ENCODE measurements at regions not wholly inside any gene's neighbourhood (a gene's known extent, or its start where the extent isn't known, plus 50 kb on each side); places are given as distances from the start of the nearest gene placed in this dataset.

DNA sequence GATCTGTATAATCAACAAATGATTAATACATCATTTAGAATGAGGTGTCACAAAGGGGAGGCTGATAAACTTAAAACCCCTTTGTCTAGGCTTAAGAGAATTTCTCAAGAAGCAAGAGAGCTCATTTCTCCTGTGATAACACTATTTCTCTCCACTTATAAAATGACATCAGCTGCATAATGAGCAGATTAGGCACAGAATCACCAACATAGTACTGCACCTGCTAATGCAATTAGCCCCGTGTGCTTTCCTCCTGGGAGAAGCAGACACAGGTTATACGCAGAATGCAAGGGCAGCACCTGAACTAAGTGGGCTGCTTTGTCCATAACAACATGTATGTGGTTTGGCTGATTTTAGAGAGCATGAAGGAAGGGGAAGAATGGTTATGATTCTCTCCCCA lies 515.3 kb upstream of the CFAP20DC start:
- ChIA-PET POLR2A (interaction anchor here (0.6 kb wide), 1 partner anchor 66 kb away, joined by 3 read pairs; no protein-coding TSS in a partner anchor), CTCF (no interaction called here)
- ATAC-seq (no peak), DNase-seq (no peak)
- Mint-ChIP-seq H3K36me3 (peaks cover 0 to 3% (median 0%) of the 10 kb centered on the region in 5 donors), H3K4me1 (peaks cover 4 to 23% (median 9%) of the 10 kb centered on the region in 7 donors), H3K4me3 (no peak overlapping the region), H3K9me3 (peaks cover 0 to 7% (median 0%) of the 10 kb centered on the region in 11 donors), H3K27ac (no peak overlapping the region), H3K27me3 (peaks cover 0 to 3% (median 0%) of the 10 kb centered on the region in 5 donors)
- H3K4me1 ChIP-seq (ENCODE audit: control insufficient read depth in 2 of 2, insufficient read depth in 2 of 2, low read length in 2 of 2) = no peaks in the 10 kb centered on the region
- no peaks in the 10 kb centered on the region for H3K27me3 ChIP-seq (ENCODE audit: control insufficient read depth in 2 of 2, insufficient read depth in 2 of 2, low read length in 2 of 2)
- intact Hi-C loops (cut with micrococcal nuclease) = no loop called here
- H3K27ac ChIP-seq (ENCODE audit: low read depth, low read length) = no peak overlapping the region
- no peak overlapping the region for H3K4me3 ChIP-seq (ENCODE audit: low read length)
- H3K9me3 ChIP-seq (ENCODE audit: control insufficient read depth in 2 of 3, low read length in 3 of 3) = no peaks in the 10 kb centered on the region
- no peaks in the 10 kb centered on the region for H3K36me3 ChIP-seq (ENCODE audit: control insufficient read depth in 2 of 3, insufficient read depth in 3 of 3, low read length in 3 of 3)

DNA sequence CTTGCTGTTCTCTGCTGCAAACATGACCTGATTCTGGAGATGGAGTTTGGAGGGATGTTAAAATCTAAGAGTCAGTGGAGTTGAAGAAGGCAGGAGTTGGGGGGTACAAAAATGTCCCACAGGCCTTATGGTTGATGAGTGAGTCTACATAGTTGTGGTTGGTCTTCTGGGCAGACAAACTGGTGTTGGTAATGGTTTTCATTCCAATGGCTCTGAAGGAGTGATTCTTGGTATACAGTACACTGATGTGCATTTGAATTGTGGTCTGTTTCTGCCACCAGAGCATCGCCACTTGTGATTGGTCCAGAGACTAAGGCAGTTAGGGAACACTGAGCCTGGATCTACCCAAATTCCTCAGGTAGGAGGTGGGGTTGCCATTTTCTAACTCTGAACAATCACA lies 514.1 kb upstream of the CFAP20DC start:
- Mint-ChIP-seq H3K27ac (no peak overlapping the region), H3K9me3 (peaks cover 0 to 7% (median 0%) of the 10 kb centered on the region in 11 donors), H3K4me3 (no peak overlapping the region), H3K4me1 (peaks cover 8 to 28% (median 19%) of the 10 kb centered on the region in 7 donors), H3K36me3 (peaks cover 0 to 3% (median 0%) of the 10 kb centered on the region in 5 donors), H3K27me3 (no peaks in the 10 kb centered on the region)
- ATAC-seq (no peak), DNase-seq (no peak)
- no peak overlapping the region for H3K27ac ChIP-seq (ENCODE audit: low read depth, low read length)
- intact Hi-C loops (cut with micrococcal nuclease) = no loop called here
- H3K4me3 ChIP-seq (ENCODE audit: low read length) = no peak overlapping the region
- H3K27me3 ChIP-seq (ENCODE audit: control insufficient read depth in 2 of 2, insufficient read depth in 2 of 2, low read length in 2 of 2) = no peaks in the 10 kb centered on the region
- ChIA-PET CTCF (no interaction called here), POLR2A (no interaction called here)
- H3K4me1 ChIP-seq (ENCODE audit: control insufficient read depth in 2 of 2, insufficient read depth in 2 of 2, low read length in 2 of 2) = no peaks in the 10 kb centered on the region
- no peaks in the 10 kb centered on the region for H3K9me3 ChIP-seq (ENCODE audit: control insufficient read depth in 2 of 3, low read length in 3 of 3)
- no peaks in the 10 kb centered on the region for H3K36me3 ChIP-seq (ENCODE audit: control insufficient read depth in 2 of 3, insufficient read depth in 3 of 3, low read length in 3 of 3)

DNA sequence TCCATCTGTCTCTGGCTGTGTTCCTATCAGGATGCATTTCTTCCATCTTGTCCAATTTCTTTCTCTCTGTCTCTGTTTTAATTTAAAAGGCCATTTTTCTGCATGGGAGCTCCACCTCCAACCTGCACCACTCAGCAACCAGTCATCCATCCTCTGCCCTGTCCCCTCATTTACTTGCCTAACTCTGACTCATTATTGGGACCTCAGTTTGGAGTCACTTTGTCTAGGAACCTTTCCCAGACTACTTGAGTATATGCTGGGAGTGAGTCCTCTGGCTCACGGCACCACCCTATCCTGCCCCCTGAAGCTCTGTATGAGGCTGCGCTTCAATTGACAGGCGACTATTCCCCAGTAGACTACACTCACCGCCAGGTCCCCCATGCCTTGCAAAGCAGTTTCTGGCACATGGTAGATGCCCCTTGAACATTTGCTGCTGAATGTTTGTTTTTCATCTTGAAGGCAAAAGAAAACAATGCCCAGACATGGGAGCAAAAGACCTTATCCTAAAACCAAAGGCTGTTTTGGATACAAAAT lies 513.3 kb upstream of the CFAP20DC start:
- no peak overlapping the region for H3K4me3 ChIP-seq (ENCODE audit: low read length)
- CTCF ChIA-PET = no interaction called here
- no peaks in the 10 kb centered on the region for H3K9me3 ChIP-seq (ENCODE audit: control insufficient read depth in 2 of 3, low read length in 3 of 3)
- H3K36me3 ChIP-seq (ENCODE audit: control insufficient read depth in 2 of 3, insufficient read depth in 3 of 3, low read length in 3 of 3) = no peaks in the 10 kb centered on the region
- H3K27ac ChIP-seq (ENCODE audit: low read depth, low read length) = no peak overlapping the region
- ATAC-seq = no peak
- H3K4me3 Mint-ChIP-seq = no peak overlapping the region
- peaks cover 0 to 3% (median 0%) of the 10 kb centered on the region in 5 donors for H3K36me3 Mint-ChIP-seq
- POLR2A ChIA-PET = interaction anchor here (0.6 kb wide), 1 partner anchor 109 kb away, joined by 3 read pairs; no protein-coding TSS in a partner anchor
- peaks cover 0 to 7% (median 0%) of the 10 kb centered on the region in 11 donors for H3K9me3 Mint-ChIP-seq
- peaks cover 8 to 31% (median 22%) of the 10 kb centered on the region in 7 donors for H3K4me1 Mint-ChIP-seq
- no peak for DNase-seq
- intact Hi-C loops (cut with micrococcal nuclease) = no loop called here
- no peaks in the 10 kb centered on the region for H3K27me3 Mint-ChIP-seq
- no peaks in the 10 kb centered on the region for H3K27me3 ChIP-seq (ENCODE audit: control insufficient read depth in 2 of 2, insufficient read depth in 2 of 2, low read length in 2 of 2)
- H3K4me1 ChIP-seq (ENCODE audit: control insufficient read depth in 2 of 2, insufficient read depth in 2 of 2, low read length in 2 of 2) = no peaks in the 10 kb centered on the region
- H3K27ac Mint-ChIP-seq = peak overlapping the region in 1 of 9 donors; percentile 6

DNA sequence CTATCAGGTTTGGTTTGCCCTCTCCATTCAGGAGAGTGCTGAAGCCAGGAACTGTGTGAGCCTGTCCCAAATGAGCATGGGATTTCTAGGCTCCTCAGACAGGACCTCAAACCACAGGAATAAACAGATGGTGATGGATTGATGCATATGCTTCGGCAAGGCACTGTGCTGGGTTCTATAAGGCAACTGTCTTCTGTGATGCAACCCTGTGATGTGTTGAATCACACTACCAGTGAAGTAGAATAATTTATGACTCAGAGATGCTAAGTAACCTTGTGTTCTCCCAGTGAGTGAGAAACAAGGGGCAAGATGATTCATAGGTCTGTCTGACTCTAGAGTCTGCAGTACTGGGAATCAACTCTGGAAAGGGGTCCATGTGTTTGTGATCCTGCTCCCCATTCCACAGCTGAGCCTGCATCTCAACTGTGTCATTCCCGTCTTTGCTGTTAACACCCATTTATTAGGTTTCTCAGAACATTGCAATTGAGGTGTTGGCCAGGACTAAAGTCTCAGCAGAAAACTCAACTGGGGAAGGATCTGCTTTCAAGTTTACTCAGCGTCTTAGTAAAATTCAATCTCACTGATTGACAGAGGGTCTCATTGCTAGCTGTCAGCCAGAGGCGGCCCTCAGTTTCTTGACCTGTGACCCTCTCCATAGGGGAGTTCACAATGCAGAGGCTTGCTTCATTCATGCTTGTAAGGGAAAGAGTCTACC lies 510.1 kb upstream of the CFAP20DC start:
- intact Hi-C loops (cut with micrococcal nuclease) = loop anchor here (5.0 kb wide), 2 partner anchors 248 to 253 kb away; no protein-coding TSS in a partner anchor

DNA sequence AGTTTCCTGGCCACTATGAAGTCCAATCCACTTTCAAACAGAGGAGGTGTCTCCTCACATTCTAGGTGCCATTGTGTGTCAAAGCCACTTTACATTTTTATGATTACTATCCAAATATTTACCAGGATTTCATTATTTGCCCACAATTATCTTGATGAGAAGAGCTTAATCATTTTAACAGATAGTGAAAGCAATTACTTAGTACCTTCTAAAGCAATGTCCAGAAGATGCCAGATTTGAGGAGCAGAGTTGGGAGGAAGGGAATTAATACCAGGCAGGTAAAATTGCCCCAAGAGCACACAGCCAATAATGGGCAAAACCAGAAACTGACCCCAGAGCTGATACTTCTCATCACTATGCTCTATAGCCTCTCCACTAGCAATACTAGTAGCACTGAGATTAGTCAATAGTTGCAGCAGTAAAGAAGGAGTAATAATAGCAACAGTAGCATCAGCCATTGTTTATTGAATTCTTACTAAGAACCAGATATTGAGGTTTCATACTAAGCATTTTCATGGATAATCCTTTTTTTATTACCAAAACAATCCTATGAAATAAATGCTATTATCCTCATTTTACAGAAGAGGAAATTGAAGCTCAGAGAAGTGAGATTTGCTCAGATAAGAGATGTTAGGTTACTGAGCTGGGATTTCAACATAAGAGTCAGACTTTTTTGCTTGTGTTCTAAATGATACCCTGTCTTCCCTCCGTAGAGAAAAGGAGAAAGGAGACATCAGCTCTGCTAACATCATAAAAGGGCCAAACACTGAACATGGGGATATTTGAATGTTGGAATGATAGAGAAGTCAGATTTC lies 509.3 kb upstream of the CFAP20DC start:
- Histone ChIP-seq H3K36me3 (ENCODE audit: control insufficient read depth in 2 of 3, insufficient read depth in 3 of 3, low read length in 3 of 3) (no peaks in the 10 kb centered on the region), H3K4me3 (ENCODE audit: low read length) (no peak overlapping the region), H3K27me3 (ENCODE audit: control insufficient read depth in 2 of 2, insufficient read depth in 2 of 2, low read length in 2 of 2) (no peaks in the 10 kb centered on the region), H3K9me3 (ENCODE audit: control insufficient read depth in 2 of 3, low read length in 3 of 3) (no peaks in the 10 kb centered on the region), H3K4me1 (ENCODE audit: control insufficient read depth in 2 of 2, insufficient read depth in 2 of 2, low read length in 2 of 2) (no peaks in the 10 kb centered on the region), H3K27ac (ENCODE audit: low read depth, low read length) (no peak overlapping the region)
- ChIA-PET POLR2A (interaction anchor here (0.6 kb wide), 1 partner anchor 315 kb away, joined by 3 read pairs; no protein-coding TSS in a partner anchor), CTCF (no interaction called here)
- Mint-ChIP-seq H3K9me3 (peaks cover 0 to 10% (median 0%) of the 10 kb centered on the region in 11 donors), H3K36me3 (peaks cover 0 to 4% (median 0%) of the 10 kb centered on the region in 5 donors), H3K4me3 (no peak overlapping the region), H3K4me1 (peaks cover 8 to 31% (median 20%) of the 10 kb centered on the region in 7 donors), H3K27me3 (no peaks in the 10 kb centered on the region), H3K27ac (peak overlapping the region in 1 of 9 donors; percentile 70)
- intact Hi-C loops (cut with micrococcal nuclease) = loop anchor here (5.0 kb wide), 2 partner anchors 247 to 252 kb away; no protein-coding TSS in a partner anchor
- DNase-seq = no peak
- ATAC-seq = no peak

More for the DNA sequence above, 510.1 kb upstream of the CFAP20DC start:
- Histone ChIP-seq H3K27me3 (ENCODE audit: control insufficient read depth in 2 of 2, insufficient read depth in 2 of 2, low read length in 2 of 2) (no peaks in the 10 kb centered on the region), H3K4me3 (ENCODE audit: low read length) (no peak overlapping the region), H3K36me3 (ENCODE audit: control insufficient read depth in 2 of 3, insufficient read depth in 3 of 3, low read length in 3 of 3) (no peaks in the 10 kb centered on the region), H3K4me1 (ENCODE audit: control insufficient read depth in 2 of 2, insufficient read depth in 2 of 2, low read length in 2 of 2) (no peaks in the 10 kb centered on the region), H3K9me3 (ENCODE audit: control insufficient read depth in 2 of 3, low read length in 3 of 3) (no peaks in the 10 kb centered on the region), H3K27ac (ENCODE audit: low read depth, low read length) (no peak overlapping the region)
- H3K36me3 Mint-ChIP-seq = peaks cover 0 to 4% (median 0%) of the 10 kb centered on the region in 5 donors
- ChIA-PET POLR2A (no interaction called here), CTCF (no interaction called here)
- H3K4me3 Mint-ChIP-seq = no peak overlapping the region
- no peak overlapping the region for H3K27ac Mint-ChIP-seq
- DNase-seq = peak in 1 of 9 donors; percentile 29
- no peaks in the 10 kb centered on the region for H3K27me3 Mint-ChIP-seq
- peaks cover 8 to 31% (median 22%) of the 10 kb centered on the region in 7 donors for H3K4me1 Mint-ChIP-seq
- ATAC-seq = peak; percentile 38
- peaks cover 0 to 9% (median 0%) of the 10 kb centered on the region in 11 donors for H3K9me3 Mint-ChIP-seq

DNA sequence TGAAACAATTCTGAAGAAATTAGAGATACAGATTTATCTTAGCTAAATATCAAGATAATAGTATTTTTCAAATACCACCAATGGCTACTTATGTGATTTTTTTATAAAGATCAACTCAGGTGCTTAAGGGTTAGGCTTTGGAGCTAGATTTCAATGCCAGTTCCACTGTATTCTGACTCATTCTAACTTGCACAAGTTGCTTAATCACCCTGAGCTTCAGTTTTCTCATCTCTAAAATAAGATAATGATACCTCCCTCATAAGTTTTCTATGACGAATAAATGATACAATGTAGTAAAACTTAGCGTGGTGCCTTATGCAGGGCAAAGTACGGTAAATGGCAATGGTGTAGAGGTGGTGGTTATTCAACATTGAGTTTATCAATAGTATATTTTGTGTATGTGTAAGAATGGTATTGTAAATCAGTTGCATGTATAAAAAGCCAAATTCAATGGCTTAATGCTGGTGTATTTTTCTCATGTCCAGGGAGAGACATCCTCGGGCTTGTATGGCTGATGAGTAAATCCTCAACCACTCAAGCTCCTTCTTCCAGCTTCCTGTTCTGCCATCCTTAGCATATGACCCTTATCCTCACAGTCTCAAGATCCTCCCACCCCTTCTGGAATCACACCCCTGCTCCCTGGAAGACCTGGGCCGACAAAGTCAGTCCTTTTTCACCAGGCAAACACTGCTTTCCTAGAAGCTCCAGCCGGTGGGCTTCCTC lies 505.9 kb upstream of the CFAP20DC start:
- Histone ChIP-seq H3K27ac (ENCODE audit: low read depth, low read length) (no peak overlapping the region), H3K27me3 (ENCODE audit: control insufficient read depth in 2 of 2, insufficient read depth in 2 of 2, low read length in 2 of 2) (no peaks in the 10 kb centered on the region), H3K9me3 (ENCODE audit: control insufficient read depth in 2 of 3, low read length in 3 of 3) (no peaks in the 10 kb centered on the region), H3K36me3 (ENCODE audit: control insufficient read depth in 2 of 3, insufficient read depth in 3 of 3, low read length in 3 of 3) (no peaks in the 10 kb centered on the region), H3K4me1 (ENCODE audit: control insufficient read depth in 2 of 2, insufficient read depth in 2 of 2, low read length in 2 of 2) (no peaks in the 10 kb centered on the region), H3K4me3 (ENCODE audit: low read length) (no peak overlapping the region)
- Mint-ChIP-seq H3K9me3 (peaks cover 0 to 6% (median 0%) of the 10 kb centered on the region in 11 donors), H3K27me3 (no peaks in the 10 kb centered on the region), H3K4me3 (no peak overlapping the region), H3K27ac (no peak overlapping the region), H3K4me1 (peaks cover 0 to 18% (median 13%) of the 10 kb centered on the region in 7 donors), H3K36me3 (peaks cover 0 to 5% (median 0%) of the 10 kb centered on the region in 5 donors)
- DNase-seq (no peak), ATAC-seq (no peak)
- intact Hi-C loops (cut with micrococcal nuclease) = loop anchor here (5.0 kb wide), 2 partner anchors 243 to 248 kb away; no protein-coding TSS in a partner anchor
- ChIA-PET POLR2A (interaction anchor here (0.7 kb wide), 1 partner anchor 636 kb away, joined by 3 read pairs; no protein-coding TSS in a partner anchor), CTCF (no interaction called here)
